Transverse colon (tissue), 4 donors: ENCODE measurements at regions not wholly inside any gene's neighbourhood (a gene's known extent, or its start where the extent isn't known, plus 50 kb on each side); places are given as distances from the start of the nearest gene placed in this dataset.
"Not testable (repeated sequence)": the region's sequence is repeated elsewhere in the genome, so short reads cannot be mapped to it uniquely, and the experiment has no call there.

Experiments
- DNase-seq: peaks from one replicate; pipeline ENCODE4 v3.0.0-alpha.2; 2019
- H3K27ac ChIP-seq, 4 donors: fragments of 200-600 bp; sonication (generic); 2 replicates each; pipeline ENCODE4 v1.5.1; 2016 to 2018; ENCODE audit warnings: inconsistent platforms in 4 of 4
- H3K27me3 ChIP-seq: fragments of 200-600 bp; sonication (generic); 2 replicates; pipeline ENCODE4 v1.5.1; 2017; ENCODE audit warnings: inconsistent platforms
- H3K36me3 ChIP-seq, 4 donors: fragments of 200-600 bp; sonication (generic); 2 replicates each; pipeline ENCODE4 v1.5.1; 2017 to 2019; ENCODE audit warnings: inconsistent platforms in 4 of 4
- H3K4me1 ChIP-seq, 4 donors: fragments of 200-600 bp; sonication (generic); 2 replicates each; pipeline ENCODE4 v1.5.1; 2017 to 2020; ENCODE audit warnings: inconsistent platforms in 4 of 4
- H3K4me3 ChIP-seq, 4 donors: fragments of 200-600 bp; sonication (generic); 1 replicate in 1 of 4; 2 replicates in 3 of 4; pipeline versions ENCODE4 v1.5.1 to v1.6.1; 2017 to 2019; ENCODE audit warnings: inconsistent platforms in 4 of 4
- H3K9me3 ChIP-seq, 2 donors: fragments of 200-600 bp; sonication (generic); 2 replicates each; pipeline ENCODE4 v1.5.1; 2017 to 2019; ENCODE audit warnings: inconsistent platforms in 2 of 2
- EP300 ChIP-seq: sonication (generic); formaldehyde crosslinking; IDR thresholded peaks from one replicate; pipeline ENCODE4 v1.6.1; 2017; ENCODE audit warnings: antibody characterized with exemption, low read depth
- POLR2A ChIP-seq: fragments of 450-650 bp; IDR thresholded peaks from one replicate; pipeline ENCODE4 v1.6.1; 2016; ENCODE audit warnings: antibody characterized with exemption, mild to moderate bottlenecking, moderate library complexity
- POLR2AphosphoS5 ChIP-seq, 3 donors: sonication (generic); formaldehyde crosslinking; IDR thresholded peaks; one replicate each; pipeline ENCODE4 v1.6.1; 2016; ENCODE audit warnings: antibody characterized with exemption in 3 of 3
- WGBS, 2 donors: methylation state at CpG; one replicate each; pipeline ENCODE4 v1.1.5; 2018; ENCODE audit warnings: low coverage in 1 of 2; 5-methylcytosine and 5-hydroxymethylcytosine counted together
- in situ Hi-C, 4 donors: fragments of 200-750 bp; cut with MboI; loops; one replicate each; pipeline versions ENCODE4 v1.15.0 to v1.15.1; 2017; ENCODE audit warnings: low sequenced_read_pairs in 3 of 4, low pct_ligation_motif_present in 1 of 4, low pct_unique_long_range_greater_than_20kb in 1 of 4
- intact Hi-C: fragments of 100-400 bp; cut with DNase I; formaldehyde crosslinking; loops from one replicate; pipeline ENCODE4 v1.15.1; 2023; ENCODE audit warnings: low total_unique reads
- TF ChIP-seq, protein P1 (sequence below), 5 experiments: fragments of 200-600 bp in 3 of 5; fragments of 450-650 bp in 2 of 5; sonication (generic) in 3 of 5; IDR thresholded peaks; 1 replicate in 2 of 5; 2 replicates in 3 of 5; pipeline ENCODE4 v1.5.1; 2016 to 2017; ENCODE audit warnings: antibody characterized with exemption in 5 of 5, inconsistent platforms in 3 of 5, mild to moderate bottlenecking in 2 of 5, moderate library complexity in 1 of 5

DNA sequence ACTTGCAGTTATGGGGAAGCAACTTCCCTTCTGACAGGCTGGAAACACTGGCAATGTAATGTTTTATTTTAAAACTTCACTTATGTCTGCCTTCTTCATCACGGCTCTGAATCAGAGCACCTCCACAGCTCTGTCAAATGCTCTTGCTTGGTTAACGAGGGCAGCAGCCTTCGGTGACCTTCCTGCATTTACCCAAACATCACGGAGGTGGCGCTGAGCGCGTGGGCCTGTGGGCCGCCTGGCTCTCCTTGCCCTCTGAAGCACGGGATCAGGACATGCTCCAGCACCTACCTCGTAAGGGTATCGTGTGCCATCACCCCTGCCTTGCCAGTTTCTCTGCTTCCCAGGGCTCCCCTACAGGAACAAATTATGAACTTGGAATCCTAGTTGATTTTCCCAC is 310.0 kb downstream of the TEX29 start:
- intact Hi-C loops (no loop called here), in situ Hi-C loops (no loop called here)
- no peak for DNase-seq
- no peaks in the 10 kb centered on the region for H3K9me3 ChIP-seq
- H3K27me3 ChIP-seq, result no peaks in the 10 kb centered on the region
- no peaks in the 10 kb centered on the region for H3K36me3 ChIP-seq
- H3K4me1 ChIP-seq, result no peaks in the 10 kb centered on the region
- no peak overlapping the region for H3K4me3 ChIP-seq
- no peak overlapping the region for H3K27ac ChIP-seq
- WGBS, 2 donors, result 70 to 90% methylated on average over 2 to 11 of the region's 11 CpGs
- TF ChIP-seq POLR2A, result no peak
- TF ChIP-seq, protein P1, sequence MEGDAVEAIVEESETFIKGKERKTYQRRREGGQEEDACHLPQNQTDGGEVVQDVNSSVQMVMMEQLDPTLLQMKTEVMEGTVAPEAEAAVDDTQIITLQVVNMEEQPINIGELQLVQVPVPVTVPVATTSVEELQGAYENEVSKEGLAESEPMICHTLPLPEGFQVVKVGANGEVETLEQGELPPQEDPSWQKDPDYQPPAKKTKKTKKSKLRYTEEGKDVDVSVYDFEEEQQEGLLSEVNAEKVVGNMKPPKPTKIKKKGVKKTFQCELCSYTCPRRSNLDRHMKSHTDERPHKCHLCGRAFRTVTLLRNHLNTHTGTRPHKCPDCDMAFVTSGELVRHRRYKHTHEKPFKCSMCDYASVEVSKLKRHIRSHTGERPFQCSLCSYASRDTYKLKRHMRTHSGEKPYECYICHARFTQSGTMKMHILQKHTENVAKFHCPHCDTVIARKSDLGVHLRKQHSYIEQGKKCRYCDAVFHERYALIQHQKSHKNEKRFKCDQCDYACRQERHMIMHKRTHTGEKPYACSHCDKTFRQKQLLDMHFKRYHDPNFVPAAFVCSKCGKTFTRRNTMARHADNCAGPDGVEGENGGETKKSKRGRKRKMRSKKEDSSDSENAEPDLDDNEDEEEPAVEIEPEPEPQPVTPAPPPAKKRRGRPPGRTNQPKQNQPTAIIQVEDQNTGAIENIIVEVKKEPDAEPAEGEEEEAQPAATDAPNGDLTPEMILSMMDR (IDR thresholded peaks at IDR 0.05), result no peak
- TF ChIP-seq EP300, result no peak
- no peak for TF ChIP-seq POLR2AphosphoS5 (IDR thresholded peaks at IDR 0.05)

DNA sequence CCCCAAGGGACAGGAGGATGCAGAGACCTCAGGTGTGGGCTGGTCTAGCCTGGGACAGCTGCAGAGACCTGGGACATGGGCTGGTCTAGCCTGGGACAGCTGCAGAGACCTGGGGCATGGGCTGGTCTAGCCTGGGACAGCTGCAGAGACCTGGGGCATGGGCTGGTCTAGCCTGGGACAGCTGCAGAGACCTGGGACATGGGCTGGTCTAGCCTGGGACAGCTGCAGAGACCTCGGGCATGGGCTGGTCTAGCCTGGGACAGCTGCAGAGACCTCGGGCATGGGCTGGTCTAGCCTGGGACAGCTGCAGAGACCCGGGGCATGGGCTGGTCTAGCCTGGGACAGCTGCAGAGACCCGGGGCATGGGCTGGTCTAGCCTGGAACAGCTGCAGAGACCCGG is 310.8 kb downstream of the TEX29 start:
- H3K4me3 ChIP-seq, H3K9me3 ChIP-seq, H3K27me3 ChIP-seq, intact Hi-C loops, DNase-seq, H3K36me3 ChIP-seq, H3K4me1 ChIP-seq, in situ Hi-C loops, H3K27ac ChIP-seq: not testable (repeated sequence)
- 68% methylated on average over 3 of the region's 5 CpGs; no CpG with 5 or more reads in 1 of the 2 donors for WGBS, 2 donors

GRCh38 chr13:111632906-111633305 is 312.5 kb downstream of the TEX29 start:
- H3K36me3 ChIP-seq, result no peaks in the 10 kb centered on the region
- TF ChIP-seq, protein P1 (IDR thresholded peaks at IDR 0.05), result no peak
- TF ChIP-seq POLR2AphosphoS5 (IDR thresholded peaks at IDR 0.05) (no peak), POLR2A (no peak), EP300 (no peak)
- H3K27me3 ChIP-seq, result no peaks in the 10 kb centered on the region
- no peak for DNase-seq
- intact Hi-C loops (no loop called here), in situ Hi-C loops (no loop called here)
- H3K4me3 ChIP-seq, result no peak overlapping the region
- no peaks in the 10 kb centered on the region for H3K9me3 ChIP-seq
- H3K27ac ChIP-seq, result no peak overlapping the region
- H3K4me1 ChIP-seq, result no peaks in the 10 kb centered on the region
- WGBS, 2 donors, result 34 to 55% methylated on average over 2 to 9 of the region's 9 CpGs

DNA sequence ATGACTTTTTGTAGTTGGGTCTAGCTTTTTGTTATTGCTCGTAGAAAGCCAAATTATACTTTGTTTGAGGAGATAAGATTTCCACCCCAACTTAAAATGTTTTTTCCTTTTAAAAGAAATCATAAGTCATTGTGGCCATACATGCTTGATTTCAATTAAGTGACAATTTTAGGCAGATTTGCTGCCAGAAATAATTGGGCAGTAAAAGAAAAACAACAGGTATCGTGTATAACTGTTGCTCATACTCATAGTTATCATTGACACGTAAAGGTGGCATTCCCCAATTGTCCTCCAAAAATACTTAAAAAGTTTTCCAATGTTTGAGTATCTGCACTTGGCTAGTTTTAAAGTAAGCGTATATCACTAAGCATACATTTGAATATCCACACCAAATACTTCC is 313.0 kb downstream of the TEX29 start:
- no peaks in the 10 kb centered on the region for H3K9me3 ChIP-seq
- TF ChIP-seq POLR2AphosphoS5 (IDR thresholded peaks at IDR 0.05) (no peak), EP300 (no peak), POLR2A (no peak)
- TF ChIP-seq, protein P1 (IDR thresholded peaks at IDR 0.05), result no peak
- H3K4me1 ChIP-seq, result no peaks in the 10 kb centered on the region
- 58 to 74% methylated on average over 4 of the region's 4 CpGs for WGBS, 2 donors
- intact Hi-C loops, result no loop called here
- H3K36me3 ChIP-seq, result no peaks in the 10 kb centered on the region
- DNase-seq, result no peak
- no peak overlapping the region for H3K4me3 ChIP-seq
- H3K27me3 ChIP-seq, result no peaks in the 10 kb centered on the region
- in situ Hi-C loops, result no loop called here
- no peak overlapping the region for H3K27ac ChIP-seq

GRCh38 chr13:111634410-111634809 is 314.0 kb downstream of the TEX29 start:
- TF ChIP-seq POLR2A (no peak), POLR2AphosphoS5 (IDR thresholded peaks at IDR 0.05) (no peak), EP300 (no peak)
- TF ChIP-seq, protein P1 (IDR thresholded peaks at IDR 0.05), result no peak
- H3K27ac ChIP-seq, result no peak overlapping the region
- no peaks in the 10 kb centered on the region for H3K4me1 ChIP-seq
- in situ Hi-C loops, result no loop called here
- intact Hi-C loops, result no loop called here
- DNase-seq, result no peak
- 67 to 85% methylated on average over 3 to 8 of the region's 8 CpGs for WGBS, 2 donors
- H3K9me3 ChIP-seq, result no peaks in the 10 kb centered on the region
- H3K27me3 ChIP-seq, result no peaks in the 10 kb centered on the region
- H3K4me3 ChIP-seq, result no peak overlapping the region
- H3K36me3 ChIP-seq, result no peaks in the 10 kb centered on the region
